NCI-H1105 (cell line): ENCODE measurements at regions not wholly inside any gene's neighbourhood (a gene's known extent, or its start where the extent isn't known, plus 50 kb on each side); places are given as distances from the start of the nearest gene placed in this dataset.
"Not testable (repeated sequence)": the region's sequence is repeated elsewhere in the genome, so short reads cannot be mapped to it uniquely, and the experiment has no call there.

Experiments
- DNase-seq: peaks from one replicate; lab custom pipeline; 2025; lab: John Stamatoyannopoulos, UW

DNA sequence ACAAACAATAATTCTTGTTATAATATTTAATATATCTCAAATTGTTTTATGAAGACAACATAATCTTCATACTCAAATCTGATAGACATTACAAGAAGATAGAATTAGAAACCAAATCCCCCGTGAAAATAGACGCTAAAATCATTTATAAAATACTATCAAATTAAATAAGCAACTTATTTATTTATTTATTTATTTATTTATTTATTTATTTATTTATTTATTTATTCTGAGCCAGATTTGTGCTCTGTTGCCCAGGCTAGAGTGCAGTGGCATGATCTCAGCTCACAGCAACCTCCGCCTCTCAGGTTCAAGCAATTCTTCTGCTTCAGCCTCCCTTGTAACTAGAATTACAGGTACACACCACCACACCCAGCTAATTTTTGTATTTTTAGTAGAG lies 294.9 kb upstream of the MAGEC2 start:
- DNase-seq = no peak

DNA sequence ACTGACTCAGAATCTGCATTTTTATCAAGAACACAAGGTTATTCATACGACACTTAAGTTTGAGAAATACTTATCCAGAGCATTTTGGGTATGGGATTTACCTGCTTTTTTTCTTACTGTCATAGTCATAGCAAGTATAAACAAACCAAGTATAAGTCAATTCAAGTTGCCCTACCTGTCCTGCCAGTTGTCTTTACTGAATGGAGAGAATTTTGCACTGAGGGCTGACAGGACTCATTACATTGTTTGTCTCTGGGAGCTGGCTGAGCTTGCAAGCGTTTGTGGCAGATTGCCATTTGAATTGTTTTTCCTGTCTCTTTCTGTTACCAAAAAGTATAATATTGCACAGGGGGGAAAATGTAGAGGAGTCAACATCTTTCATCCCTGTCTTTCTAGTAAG lies 278.9 kb upstream of the MAGEC2 start:
- no peak for DNase-seq

DNA sequence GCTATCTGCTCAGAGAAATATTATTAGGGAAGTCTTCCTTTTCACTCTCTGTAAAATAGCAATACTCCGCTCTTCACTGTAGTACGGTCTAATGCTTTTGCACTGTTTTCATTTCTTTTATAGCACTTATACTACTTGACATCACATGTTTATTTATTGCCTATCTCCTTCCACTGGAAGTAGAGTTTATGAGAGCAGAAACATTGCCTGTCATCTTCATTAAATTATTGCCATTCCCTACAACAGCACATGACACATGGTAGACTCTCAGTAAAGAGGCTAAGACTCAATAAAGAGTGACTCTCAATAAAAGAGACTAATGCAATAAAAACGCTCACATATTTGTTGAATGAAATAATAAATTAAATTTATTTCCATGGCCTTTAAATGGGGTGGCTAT lies 241.3 kb upstream of the MAGEC2 start:
- DNase-seq = no peak

DNA sequence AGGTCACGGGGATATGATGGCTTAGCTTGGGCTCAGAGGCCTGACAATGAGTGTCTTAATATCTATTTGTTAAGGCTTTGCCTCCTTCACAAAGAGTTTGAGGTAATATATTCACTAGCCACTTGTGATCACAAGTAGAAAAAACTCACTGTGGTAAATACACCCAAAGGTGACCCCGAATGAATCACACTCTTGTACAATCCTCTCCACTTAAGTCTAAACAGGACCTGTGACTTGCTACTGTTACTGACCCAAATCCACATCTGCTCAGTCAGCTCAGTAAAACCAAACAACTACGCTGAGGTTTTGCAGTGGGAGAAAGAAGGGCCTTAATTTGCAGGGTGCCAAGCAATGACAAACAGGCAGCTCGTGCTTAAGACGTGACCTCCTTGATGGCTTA lies 223.8 kb upstream of the MAGEC2 start:
- no peak for DNase-seq

DNA sequence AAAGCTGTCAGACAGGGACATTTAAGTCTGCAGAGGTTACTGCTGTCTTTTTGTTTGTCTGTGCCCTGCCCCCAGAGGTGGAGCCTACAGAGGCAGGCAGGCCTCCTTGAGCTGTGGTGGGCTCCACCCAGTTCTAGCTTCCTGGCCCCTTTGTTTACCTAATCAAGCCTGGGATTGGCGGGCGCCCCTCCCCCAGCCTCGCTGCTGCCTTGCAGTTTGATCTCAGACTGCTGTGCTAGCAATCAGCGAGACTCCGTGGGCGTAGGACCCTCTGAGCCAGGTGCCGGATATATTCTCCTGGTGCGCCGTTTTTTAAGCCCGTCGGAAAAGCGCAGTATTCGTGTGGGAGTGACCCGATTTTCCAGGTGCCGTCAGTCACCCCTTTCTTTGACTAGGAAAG lies 185.9 kb upstream of the MAGEC2 start:
- peak; percentile 20 for DNase-seq

DNA sequence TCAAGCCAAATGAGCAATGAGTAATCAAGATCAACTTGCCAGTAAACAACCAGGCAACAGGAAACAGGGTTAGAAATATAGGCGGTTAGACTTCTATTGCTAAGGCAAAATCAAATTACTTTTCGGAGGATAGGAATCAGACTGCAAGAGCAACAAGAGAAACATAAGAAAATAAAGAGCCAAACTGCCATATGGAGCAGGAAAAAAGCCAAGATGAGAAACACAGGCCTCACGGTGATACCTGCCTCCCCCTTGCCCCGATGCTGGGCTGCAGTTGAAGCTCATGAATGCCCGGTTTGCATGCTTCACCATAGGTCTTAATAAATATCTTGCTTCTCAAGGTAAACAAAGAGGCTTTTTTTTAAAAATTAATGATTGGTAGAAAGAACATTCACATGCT lies 158.4 kb upstream of the MAGEC2 start:
- no peak for DNase-seq

DNA sequence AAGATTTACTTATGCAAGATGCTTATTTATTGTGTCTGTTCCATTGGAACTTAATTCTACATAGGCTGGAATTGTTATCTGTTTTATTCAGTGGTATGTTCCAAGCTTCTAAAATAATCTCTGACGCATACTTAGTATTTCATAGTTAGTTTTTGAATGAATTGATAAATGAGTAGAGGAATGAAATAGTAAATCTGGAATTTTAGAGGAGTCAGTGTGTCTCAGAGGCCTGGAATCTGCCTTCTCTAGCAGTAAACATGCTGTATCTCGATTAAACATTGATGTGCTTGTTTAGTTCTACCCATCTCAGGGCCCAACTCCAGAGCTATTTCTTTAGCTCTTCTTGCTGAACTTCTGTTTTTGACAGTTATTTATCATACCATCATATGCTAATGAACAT lies 154.2 kb upstream of the MAGEC2 start:
- DNase-seq = no peak

DNA sequence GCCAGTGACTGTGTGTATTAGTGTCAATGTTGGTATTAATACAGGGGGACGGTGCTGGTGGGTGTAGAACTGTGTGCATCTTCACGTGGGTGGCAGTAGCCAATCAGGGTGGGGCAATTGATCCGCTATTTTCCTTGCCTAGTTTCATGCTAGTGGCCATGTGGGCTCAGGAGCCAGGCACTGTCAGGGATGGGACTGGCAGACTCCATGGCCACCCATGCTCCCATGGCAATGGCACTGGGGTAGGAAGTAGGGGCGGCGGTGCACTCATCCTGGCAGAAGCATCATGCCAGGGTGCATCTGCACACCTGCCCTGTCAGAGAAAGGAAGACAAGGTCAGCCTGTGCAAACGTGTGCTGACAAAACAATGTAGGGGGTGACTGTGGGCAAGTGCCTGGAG lies 122.1 kb upstream of the MAGEC2 start:
- no peak for DNase-seq

DNA sequence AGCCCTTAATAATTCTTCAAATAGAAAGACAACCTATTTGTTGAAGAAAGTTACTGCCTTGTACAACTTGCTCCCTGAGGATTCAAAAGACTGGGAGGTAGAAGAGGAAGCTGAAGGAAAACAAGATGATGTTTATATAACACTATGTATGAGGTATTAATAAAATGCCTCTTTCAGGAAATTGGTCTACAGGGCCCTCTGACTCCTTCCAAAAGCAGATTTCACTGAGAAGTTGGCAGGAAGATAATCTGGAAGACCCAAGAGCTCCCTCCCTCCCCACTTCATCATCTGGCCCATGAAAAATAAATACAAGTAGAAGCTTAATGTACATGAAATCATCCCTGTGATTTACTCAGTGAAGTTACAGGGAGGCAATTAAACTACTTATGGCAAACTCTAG lies 107.5 kb upstream of the MAGEC2 start:
- DNase-seq = no peak

DNA sequence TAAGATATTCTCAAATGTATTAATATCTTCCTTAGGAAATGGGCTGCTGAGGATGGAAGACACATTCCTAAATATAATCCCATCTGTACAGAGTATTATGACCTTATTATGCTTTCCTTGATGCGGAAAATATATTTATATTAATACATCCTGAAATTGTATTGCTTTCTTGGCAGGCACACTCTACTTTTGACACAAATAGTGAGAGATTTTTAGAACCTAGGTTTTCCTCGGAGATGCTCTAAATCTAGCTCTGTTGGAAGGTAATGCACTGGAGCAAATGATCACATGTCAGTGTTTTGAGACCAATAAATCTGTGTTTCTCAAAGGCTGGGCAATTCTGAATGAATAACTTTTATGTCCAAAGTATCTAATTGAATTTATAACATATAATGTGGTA lies 94.3 kb upstream of the MAGEC2 start:
- no peak for DNase-seq

DNA sequence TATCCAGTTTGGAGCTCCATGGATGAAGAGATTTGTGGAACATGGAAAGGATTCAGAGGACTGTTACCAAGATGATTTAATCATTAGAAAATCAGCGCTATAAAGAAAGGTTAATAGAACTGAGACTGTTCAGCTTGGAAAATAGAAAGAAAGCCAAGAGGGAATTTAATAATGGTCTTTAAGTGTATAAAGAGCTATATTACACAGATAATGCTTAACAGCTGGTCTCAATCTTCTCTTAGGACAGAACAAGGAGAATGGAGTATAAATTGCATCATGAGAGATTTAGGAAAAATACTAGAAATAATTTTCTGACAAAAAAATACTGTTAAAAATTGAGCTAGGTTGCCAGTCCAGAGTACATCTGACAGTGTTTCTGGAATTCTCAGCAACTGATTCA lies 91.3 kb upstream of the MAGEC2 start:
- DNase-seq = no peak

DNA sequence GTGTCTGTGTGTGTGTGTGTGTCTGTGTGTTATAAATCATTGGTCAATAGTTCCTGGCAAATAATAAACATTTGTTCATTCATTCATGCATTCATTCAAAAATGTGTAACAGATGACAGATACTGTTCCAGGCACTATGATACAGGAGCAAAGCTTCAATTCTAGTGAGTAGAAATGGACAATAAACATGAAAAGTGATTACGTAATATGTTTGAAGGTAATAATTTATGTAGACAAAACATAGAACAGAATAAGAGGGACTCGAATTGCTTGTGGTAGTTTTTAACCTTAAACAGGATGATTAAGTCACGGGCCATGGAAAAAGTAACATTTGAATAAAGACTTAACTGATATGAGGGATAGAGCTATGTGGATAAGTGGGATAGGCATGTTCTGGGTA lies 90.1 kb upstream of the MAGEC2 start:
- no peak for DNase-seq

DNA sequence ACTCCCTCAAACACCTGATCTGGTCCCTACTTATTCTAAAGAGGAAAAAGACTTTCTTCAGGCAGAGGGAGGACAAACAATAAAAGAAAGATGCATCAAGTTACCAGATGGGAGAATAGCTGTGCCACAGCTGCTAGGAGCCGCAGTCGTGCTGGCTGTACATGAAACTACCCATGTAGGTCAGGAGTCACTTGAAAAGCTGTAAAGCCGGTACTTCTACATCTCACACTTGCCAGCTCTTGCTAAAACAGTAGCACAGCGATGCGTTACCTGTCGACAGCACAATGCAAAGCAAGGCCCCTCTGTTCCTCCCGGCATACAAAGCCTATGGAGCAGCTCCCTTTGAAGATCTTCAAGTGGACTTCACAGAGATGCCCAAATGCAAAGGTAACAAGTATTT lies 65.1 kb upstream of the MAGEC2 start:
- DNase-seq = not testable (repeated sequence)

DNA sequence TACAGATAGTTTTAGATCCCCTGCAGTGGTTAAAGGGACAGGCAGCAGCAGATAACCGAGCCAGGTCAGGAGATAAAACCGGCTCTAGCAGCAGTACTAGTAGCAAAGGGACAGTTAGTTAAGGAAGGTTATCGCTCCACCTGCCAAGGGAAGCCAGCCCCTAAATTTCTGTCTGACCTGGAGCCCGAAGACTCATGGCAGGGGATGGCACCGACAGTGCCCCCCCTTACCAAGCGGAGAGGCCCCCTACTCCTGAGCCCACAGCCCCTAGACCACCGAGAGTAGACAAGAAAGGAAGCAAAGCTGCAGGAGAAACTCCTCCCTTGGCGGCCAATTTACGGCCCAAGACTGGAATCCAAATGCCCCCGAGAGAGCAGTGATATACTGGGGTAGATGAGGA lies 61.3 kb upstream of the MAGEC2 start:
- no peak for DNase-seq

DNA sequence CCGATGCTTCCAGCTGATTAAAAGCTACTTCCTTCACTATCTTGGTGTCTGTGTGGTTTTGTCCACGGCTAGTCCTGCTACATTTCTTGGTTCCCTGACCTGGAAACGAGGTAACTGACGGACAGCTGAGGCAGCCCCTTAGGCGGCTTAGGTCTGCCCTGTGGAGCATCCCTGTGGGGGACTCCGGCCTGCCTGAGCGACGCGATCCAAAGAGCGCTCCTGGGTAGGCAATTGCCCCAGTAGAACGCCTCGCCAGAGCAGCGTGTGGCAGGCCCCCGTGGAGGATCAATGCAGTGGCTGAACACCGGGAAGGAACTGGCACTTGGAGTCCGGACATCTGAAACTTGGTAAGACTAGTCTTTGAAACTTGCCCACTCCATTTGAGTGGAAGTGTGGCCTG lies 60.5 kb upstream of the MAGEC2 start:
- not testable (repeated sequence) for DNase-seq

DNA sequence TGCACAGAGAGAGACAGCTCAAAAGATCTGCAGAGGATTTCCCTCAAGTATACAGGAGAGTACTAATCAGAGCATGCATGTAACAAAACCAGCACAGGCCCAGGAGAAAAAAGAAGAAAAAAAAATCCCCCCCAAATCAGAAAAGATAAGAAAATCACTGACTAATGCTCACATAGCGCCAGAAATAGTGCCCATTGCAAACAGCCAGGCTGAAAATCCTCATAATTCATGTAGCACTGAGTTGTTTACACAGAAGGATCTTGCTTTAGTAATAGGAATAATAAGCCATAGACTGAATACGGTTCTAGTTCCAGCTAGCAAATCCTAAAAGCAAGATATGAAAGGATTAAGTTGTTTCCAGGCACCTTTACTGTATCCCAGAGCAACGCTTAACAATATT lies 51.8 kb upstream of the MAGEC2 start:
- no peak for DNase-seq
